Neural cell (in vitro differentiated cells): ENCODE measurements at regions not wholly inside any gene's neighbourhood (a gene's known extent, or its start where the extent isn't known, plus 50 kb on each side); places are given as distances from the start of the nearest gene placed in this dataset.

Experiments used
- H2AFZ ChIP-seq: fragments of 200-600, 300-800 bp; sonication (generic), shearing (Covaris generic); 2 replicates; pipeline ENCODE4 v1.6.0; 2014; ENCODE audit warnings: low read depth, mild to moderate bottlenecking, antibody characterized with exemption, low read length, moderate library complexity
- H3F3A ChIP-seq: fragments of 200-600 bp; shearing (Covaris generic); 2 replicates; pipeline ENCODE4 v1.6.1; 2016; ENCODE audit warnings: mild to moderate bottlenecking, moderate library complexity, mixed read lengths, antibody characterized with exemption, low read length; ENCODE audit not compliant: insufficient read depth, poor library complexity, severe bottlenecking
- H3K27ac ChIP-seq: fragments of 200-600, 300-800 bp; sonication (generic), shearing (Covaris generic); 2 replicates; pipeline ENCODE4 v1.5.1; 2014; ENCODE audit warnings: mild to moderate bottlenecking, low read length, moderate library complexity
- H3K27me3 ChIP-seq: fragments of 300-800, 200-600 bp; sonication (generic), shearing (Covaris generic); 2 replicates; pipeline ENCODE4 v1.6.0; 2014; ENCODE audit warnings: mild to moderate bottlenecking, low read depth, low read length, moderate library complexity; ENCODE audit not compliant: insufficient read depth
- H3K36me3 ChIP-seq: fragments of 300-800, 200-600 bp; sonication (generic), shearing (Covaris generic); 2 replicates; pipeline ENCODE4 v1.5.1; 2014; ENCODE audit warnings: mild to moderate bottlenecking, antibody characterized with exemption, low read length, moderate library complexity; ENCODE audit not compliant: insufficient read depth
- H3K4me2 ChIP-seq: fragments of 300-800, 200-600 bp; sonication (generic), shearing (Covaris generic); 2 replicates; pipeline ENCODE4 v1.6.0; 2014; ENCODE audit warnings: mild to moderate bottlenecking, low read length
- H3K4me3 ChIP-seq: fragments of 300-800, 200-600 bp; sonication (generic), shearing (Covaris generic); 2 replicates; pipeline ENCODE4 v1.5.1; 2014; ENCODE audit warnings: mild to moderate bottlenecking, low read length, moderate library complexity
- H3K79me2 ChIP-seq: fragments of 200-600 bp; shearing (Covaris generic); replicated peaks from 2 replicates; pipeline ENCODE4 v1.6.0; 2014; ENCODE audit warnings: mild to moderate bottlenecking, low read length, moderate library complexity; ENCODE audit not compliant: insufficient read depth
- H3K9ac ChIP-seq: fragments of 300-800, 200-600 bp; sonication (generic), shearing (Covaris generic); 2 replicates; pipeline ENCODE4 v1.6.1; 2016; ENCODE audit warnings: mild to moderate bottlenecking, low read length, mixed read lengths
- H3K9me2 ChIP-seq: fragments of 200-600 bp; shearing (Covaris generic); 2 replicates; pipeline ENCODE4 v1.6.1; 2016; ENCODE audit warnings: mild to moderate bottlenecking, low read length, mixed read lengths; ENCODE audit not compliant: insufficient read depth
- H3K9me3 ChIP-seq: fragments of 200-600, 300-800 bp; sonication (generic), shearing (Covaris generic); 2 replicates; pipeline ENCODE4 v1.6.1; 2016; ENCODE audit warnings: mild to moderate bottlenecking, mixed run types, low read length, moderate library complexity, mixed read lengths
- H4K20me1 ChIP-seq: fragments of 200-600 bp; shearing (Covaris generic); 2 replicates; pipeline ENCODE4 v1.6.1; 2016; ENCODE audit warnings: mild to moderate bottlenecking, mixed run types; ENCODE audit not compliant: insufficient read depth
- CTCF ChIP-seq: fragments of 450-650 bp; IDR thresholded peaks from 2 replicates; pipeline ENCODE4 v1.5.1; 2014; ENCODE audit warnings: antibody characterized with exemption, mild to moderate bottlenecking, moderate library complexity; ENCODE audit not compliant: poor library complexity, severe bottlenecking
- EP300 ChIP-seq: fragments of 450-650 bp; conservative IDR thresholded peaks from 2 replicates; pipeline ENCODE4 v1.6.1; 2014; ENCODE audit warnings: antibody characterized with exemption, mild to moderate bottlenecking, moderate library complexity; ENCODE audit not compliant: poor library complexity, severe bottlenecking
- EZH2 ChIP-seq: fragments of 200-600, 300-800 bp; shearing (Covaris generic), sonication (generic); IDR thresholded peaks from 2 replicates; pipeline ENCODE4 v1.6.1; 2014; ENCODE audit warnings: antibody characterized with exemption, low read length, borderline replicate concordance, mild to moderate bottlenecking; ENCODE audit not compliant: insufficient read depth, poor library complexity, severe bottlenecking
- MXI1 ChIP-seq: fragments of 450-650 bp; conservative IDR thresholded peaks from 2 replicates; pipeline ENCODE4 v1.6.1; 2014; ENCODE audit warnings: antibody characterized with exemption, mild to moderate bottlenecking; ENCODE audit not compliant: poor library complexity, severe bottlenecking
- POLR2AphosphoS5 ChIP-seq: IDR thresholded peaks from 2 replicates; pipeline ENCODE4 v1.6.1; 2012
- RAD21 ChIP-seq: fragments of 450-650 bp; conservative IDR thresholded peaks from 2 replicates; pipeline ENCODE4 v1.6.1; 2014; ENCODE audit warnings: antibody characterized with exemption, mild to moderate bottlenecking, moderate library complexity
- REST ChIP-seq: IDR thresholded peaks from 2 replicates; pipeline ENCODE4 v1.6.1; 2012; ENCODE audit warnings: borderline replicate concordance
- SMC3 ChIP-seq: fragments of 450-650 bp; conservative IDR thresholded peaks from 2 replicates; pipeline ENCODE4 v1.6.1; 2014; ENCODE audit warnings: antibody characterized with exemption, mild to moderate bottlenecking, moderate library complexity; ENCODE audit not compliant: poor library complexity
- TAF1 ChIP-seq: IDR thresholded peaks from 2 replicates; pipeline ENCODE4 v1.6.1; 2012; ENCODE audit warnings: low read depth

GRCh38 chr6:144617191-144617590 is 332.1 kb downstream of the UTRN start:
- H3K79me2 ChIP-seq = no peaks in the 10 kb centered on the region
- no peaks in the 10 kb centered on the region for H3K9me2 ChIP-seq
- no peak overlapping the region for H3K4me3 ChIP-seq
- H2AFZ ChIP-seq = no peak overlapping the region
- no peaks in the 10 kb centered on the region for H3K9me3 ChIP-seq
- no peaks in the 10 kb centered on the region for H3F3A ChIP-seq
- no peaks in the 10 kb centered on the region for H4K20me1 ChIP-seq
- H3K4me2 ChIP-seq = no peak overlapping the region
- no peak for TF ChIP-seq TAF1
- no peak for TF ChIP-seq MXI1
- TF ChIP-seq EP300 = no peak
- H3K27ac ChIP-seq = no peak overlapping the region
- H3K36me3 ChIP-seq = no peaks in the 10 kb centered on the region
- no peaks in the 10 kb centered on the region for H3K27me3 ChIP-seq
- H3K9ac ChIP-seq = no peak overlapping the region

- no peaks in the 10 kb centered on the region for H3K27me3 ChIP-seq
- H3K79me2 ChIP-seq = no peaks in the 10 kb centered on the region
- H3K36me3 ChIP-seq = no peaks in the 10 kb centered on the region
- H3F3A ChIP-seq = no peaks in the 10 kb centered on the region
- H3K27ac ChIP-seq = no peak overlapping the region
- no peak overlapping the region for H2AFZ ChIP-seq
- H3K9ac ChIP-seq = no peak overlapping the region
- H3K4me3 ChIP-seq = no peak overlapping the region
- no peaks in the 10 kb centered on the region for H3K9me3 ChIP-seq
- no peak overlapping the region for H3K4me2 ChIP-seq
- no peak for TF ChIP-seq EZH2
- no peak for TF ChIP-seq MXI1
- no peak for TF ChIP-seq TAF1
- no peak for TF ChIP-seq POLR2AphosphoS5
- TF ChIP-seq CTCF = no peak
- TF ChIP-seq EP300 = no peak
- no peak for TF ChIP-seq RAD21
- TF ChIP-seq SMC3 = no peak
- TF ChIP-seq REST = no peak
- H3K9me2 ChIP-seq = no peaks in the 10 kb centered on the region
- no peaks in the 10 kb centered on the region for H4K20me1 ChIP-seq
Observed at GRCh38 chr6:144617708-144618107, 332.6 kb downstream of the UTRN start.

GRCh38 chr6:144619966-144620365 is 334.8 kb downstream of the UTRN start:
- Histone ChIP-seq H4K20me1 (no peaks in the 10 kb centered on the region), H3K36me3 (no peaks in the 10 kb centered on the region), H3K9me3 (no peaks in the 10 kb centered on the region), H3K27ac (no peak overlapping the region), H3K4me3 (no peak overlapping the region), H3F3A (no peaks in the 10 kb centered on the region), H3K9me2 (no peaks in the 10 kb centered on the region), H3K9ac (no peak overlapping the region), H3K27me3 (no peaks in the 10 kb centered on the region), H3K79me2 (no peaks in the 10 kb centered on the region), H3K4me2 (no peak overlapping the region), H2AFZ (no peak overlapping the region)
- TF ChIP-seq POLR2AphosphoS5 (no peak), MXI1 (no peak), TAF1 (no peak), RAD21 (no peak), EP300 (no peak), SMC3 (no peak), CTCF (no peak), REST (no peak), EZH2 (no peak)
